SU-DHL-6 (cell line): ENCODE measurements at regions not wholly inside any gene's neighbourhood (a gene's known extent, or its start where the extent isn't known, plus 50 kb on each side); places are given as distances from the start of the nearest gene placed in this dataset.

ENCODE experiments used
- H2AFZ ChIP-seq: fragments of 200-600 bp; sonication (generic); 2 replicates; pipeline ENCODE4 v1.6.1; 2014; ENCODE audit warnings: low read depth, mild to moderate bottlenecking, moderate library complexity, mixed read lengths, antibody characterized with exemption, low read length; ENCODE audit not compliant: severe bottlenecking
- H3F3A ChIP-seq: fragments of 200-600 bp; shearing (Covaris generic); 2 replicates; pipeline ENCODE4 v1.6.0; 2016; ENCODE audit warnings: antibody characterized with exemption, mild to moderate bottlenecking; ENCODE audit not compliant: insufficient read depth
- H3K27ac ChIP-seq: fragments of 200-600 bp; sonication (generic); 2 replicates; pipeline ENCODE4 v1.5.1; 2016; ENCODE audit warnings: low read depth, mild to moderate bottlenecking, low read length, moderate library complexity, mixed read lengths
- H3K27me3 ChIP-seq: fragments of 200-600 bp; sonication (generic), shearing (Covaris generic); 2 replicates; pipeline ENCODE4 v1.6.0; 2014; ENCODE audit warnings: mild to moderate bottlenecking, low read length
- H3K36me3 ChIP-seq: fragments of 200-600 bp; sonication (generic); 2 replicates; pipeline ENCODE4 v1.6.1; 2014; ENCODE audit warnings: mild to moderate bottlenecking, low read length, mixed read lengths
- H3K4me2 ChIP-seq: fragments of 300-600, 200-600 bp; shearing (Covaris generic), sonication (generic); 2 replicates; pipeline ENCODE4 v1.6.0; 2014; ENCODE audit warnings: low read length, low read depth, mild to moderate bottlenecking; ENCODE audit not compliant: poor library complexity, severe bottlenecking
- H3K4me3 ChIP-seq: fragments of 200-600 bp; sonication (generic); 2 replicates; pipeline ENCODE4 v1.5.1; 2014; ENCODE audit warnings: antibody characterized with exemption, low read length, mild to moderate bottlenecking, mixed read lengths; ENCODE audit not compliant: insufficient read depth, poor library complexity, severe bottlenecking
- H3K79me2 ChIP-seq: fragments of 200-600 bp; sonication (generic); 2 replicates; pipeline ENCODE4 v1.6.1; 2014; ENCODE audit warnings: mild to moderate bottlenecking, low read length, moderate library complexity; ENCODE audit not compliant: insufficient read depth
- H3K9ac ChIP-seq: fragments of 200-600 bp; sonication (generic); 2 replicates; pipeline ENCODE4 v1.7.0; 2014; ENCODE audit warnings: mild to moderate bottlenecking, low read length
- H3K9me2 ChIP-seq: fragments of 200-600 bp; sonication (generic); replicated peaks from 2 replicates; pipeline ENCODE4 v1.6.1; 2014; ENCODE audit warnings: low read length; ENCODE audit not compliant: insufficient read depth
- H3K9me3 ChIP-seq: fragments of 200-600 bp; sonication (generic); 2 replicates; pipeline ENCODE4 v1.6.1; 2014; ENCODE audit warnings: low read length, mixed read lengths; ENCODE audit not compliant: insufficient read depth
- H4K20me1 ChIP-seq: fragments of 200-600 bp; sonication (generic); 2 replicates; pipeline ENCODE4 v1.6.1; 2014; ENCODE audit warnings: low read depth, mild to moderate bottlenecking, antibody characterized with exemption, low read length, moderate library complexity, mixed read lengths
- CTCF ChIP-seq: fragments of 200-600 bp; sonication (generic); IDR thresholded peaks from one replicate; pipeline ENCODE4 v1.5.1; 2017; ENCODE audit warnings: antibody characterized with exemption, mild to moderate bottlenecking, low read length, moderate library complexity; ENCODE audit not compliant: insufficient read depth, poor library complexity, severe bottlenecking
- EZH2phosphoT487 ChIP-seq: fragments of 200-600 bp; sonication (generic), shearing (Covaris generic); conservative IDR thresholded peaks from 2 replicates; pipeline ENCODE4 v1.6.1; 2018; ENCODE audit warnings: mild to moderate bottlenecking, antibody characterized with exemption, low read length, moderate library complexity, mixed read lengths

- Histone ChIP-seq H2AFZ (no peak overlapping the region), H3K4me3 (no peak overlapping the region), H3K36me3 (no peaks in the 10 kb centered on the region), H3F3A (no peaks in the 10 kb centered on the region), H4K20me1 (no peaks in the 10 kb centered on the region), H3K9me2 (no peaks in the 10 kb centered on the region), H3K79me2 (no peaks in the 10 kb centered on the region), H3K9ac (no peak overlapping the region), H3K4me2 (no peak overlapping the region), H3K27ac (no peak overlapping the region), H3K9me3 (no peaks in the 10 kb centered on the region), H3K27me3 (no peaks in the 10 kb centered on the region)
- TF ChIP-seq CTCF (no peak), EZH2phosphoT487 (no peak)
Measured at GRCh38 chr6:6707143-6707542, 118.6 kb downstream of the LY86 start.

- Histone ChIP-seq H3K27me3 (no peaks in the 10 kb centered on the region), H4K20me1 (no peaks in the 10 kb centered on the region), H3K27ac (no peak overlapping the region), H3K79me2 (no peaks in the 10 kb centered on the region), H3F3A (no peaks in the 10 kb centered on the region), H3K4me3 (no peak overlapping the region), H3K4me2 (no peak overlapping the region), H3K36me3 (no peaks in the 10 kb centered on the region), H3K9me2 (no peaks in the 10 kb centered on the region), H3K9ac (no peak overlapping the region), H3K9me3 (no peaks in the 10 kb centered on the region), H2AFZ (no peak overlapping the region)
- TF ChIP-seq CTCF: no peak
- TF ChIP-seq EZH2phosphoT487: no peak
Measured at GRCh38 chr6:6709106-6709505, 120.6 kb downstream of the LY86 start.

- Histone ChIP-seq H3K9me3 (no peaks in the 10 kb centered on the region), H3K4me2 (no peak overlapping the region), H3K79me2 (no peaks in the 10 kb centered on the region), H4K20me1 (no peaks in the 10 kb centered on the region), H2AFZ (no peak overlapping the region), H3F3A (no peaks in the 10 kb centered on the region), H3K9me2 (no peaks in the 10 kb centered on the region), H3K4me3 (no peak overlapping the region), H3K27ac (no peak overlapping the region), H3K36me3 (no peaks in the 10 kb centered on the region), H3K9ac (no peak overlapping the region), H3K27me3 (no peaks in the 10 kb centered on the region)
- TF ChIP-seq EZH2phosphoT487 (no peak), CTCF (no peak)
Measured at GRCh38 chr6:6711031-6711785, 122.7 kb downstream of the LY86 start.
